Osteoblast (primary cell): ENCODE measurements at regions not wholly inside any gene's neighbourhood (a gene's known extent, or its start where the extent isn't known, plus 50 kb on each side); places are given as distances from the start of the nearest gene placed in this dataset.

Experiments used
- DNase-seq: peaks from one replicate; pipeline ENCODE4 v3.0.0; 2011; ENCODE audit warnings: low spot score, mixed read lengths; ENCODE audit not compliant: insufficient read length; ENCODE audit errors: missing footprints
- H2AFZ ChIP-seq: 2 replicates; pipeline ENCODE4 v1.6.0; 2011; ENCODE audit warnings: mild to moderate bottlenecking, low read length
- H3K27ac ChIP-seq: 2 replicates; pipeline ENCODE4 v1.5.1; 2011; ENCODE audit warnings: mild to moderate bottlenecking, low read depth, low read length, moderate library complexity
- H3K27me3 ChIP-seq: 2 replicates; pipeline ENCODE4 v1.6.0; 2012; ENCODE audit warnings: mild to moderate bottlenecking, control low read depth, inconsistent platforms, low read length, moderate library complexity; ENCODE audit not compliant: insufficient read depth
- H3K36me3 ChIP-seq: 2 replicates; pipeline ENCODE4 v1.5.1; 2011; ENCODE audit warnings: mild to moderate bottlenecking, low read length, control low read depth, moderate library complexity; ENCODE audit not compliant: insufficient read depth
- H3K4me1 ChIP-seq: 2 replicates; pipeline ENCODE4 v1.5.1; 2011; ENCODE audit warnings: mild to moderate bottlenecking, low read length, control low read depth, moderate library complexity; ENCODE audit not compliant: insufficient read depth
- H3K4me2 ChIP-seq: 2 replicates; pipeline ENCODE4 v1.6.0; 2011; ENCODE audit warnings: mild to moderate bottlenecking, low read length; ENCODE audit not compliant: insufficient read depth
- H3K4me3 ChIP-seq: fragments of 200-600 bp; sonication (generic); 3 replicates; pipeline ENCODE4 v1.5.1; 2012; ENCODE audit warnings: mild to moderate bottlenecking, low read length, inconsistent platforms; ENCODE audit not compliant: insufficient read depth
- H3K79me2 ChIP-seq: 2 replicates; pipeline ENCODE4 v1.6.0; 2012; ENCODE audit warnings: mild to moderate bottlenecking, low read length, control low read depth, inconsistent platforms; ENCODE audit not compliant: insufficient read depth
- H3K9me3 ChIP-seq: 2 replicates; pipeline ENCODE4 v1.5.1; 2011; ENCODE audit warnings: low read depth, low read length, control low read depth
- H4K20me1 ChIP-seq: 2 replicates; pipeline ENCODE4 v1.6.0; 2012; ENCODE audit warnings: mild to moderate bottlenecking, low read length, control low read depth; ENCODE audit not compliant: insufficient read depth
- CTCF ChIP-seq: IDR thresholded peaks from 2 replicates; pipeline ENCODE4 v1.5.1; 2011; ENCODE audit warnings: mild to moderate bottlenecking, low read depth, low read length, moderate library complexity; ENCODE audit errors: extremely low read depth

- Histone ChIP-seq H3K27ac (no peak overlapping the region), H3K4me3 (no peak overlapping the region), H2AFZ (no peak overlapping the region), H3K4me1 (no peaks in the 10 kb centered on the region), H4K20me1 (no peaks in the 10 kb centered on the region), H3K36me3 (no peaks in the 10 kb centered on the region), H3K4me2 (no peak overlapping the region), H3K27me3 (no peaks in the 10 kb centered on the region), H3K9me3 (no peaks in the 10 kb centered on the region), H3K79me2 (no peaks in the 10 kb centered on the region)
- TF ChIP-seq CTCF: no peak
- no peak for DNase-seq
These were observed 389.1 kb upstream of the KIF2A start for GRCh38 chr5:61916621-61917620.

- no peak overlapping the region for H2AFZ ChIP-seq
These were observed 387.4 kb upstream of the KIF2A start for GRCh38 chr5:61918611-61919010.

GRCh38 chr5:61919920-61920319 is 386.1 kb upstream of the KIF2A start:
- no peaks in the 10 kb centered on the region for H3K36me3 ChIP-seq
- H3K79me2 ChIP-seq: no peaks in the 10 kb centered on the region
- no peak overlapping the region for H2AFZ ChIP-seq
- H3K27me3 ChIP-seq: no peaks in the 10 kb centered on the region
- H3K4me1 ChIP-seq: no peaks in the 10 kb centered on the region
- H3K27ac ChIP-seq: no peak overlapping the region
- no peaks in the 10 kb centered on the region for H3K9me3 ChIP-seq
- H3K4me2 ChIP-seq: no peak overlapping the region
- no peak overlapping the region for H3K4me3 ChIP-seq
- H4K20me1 ChIP-seq: no peaks in the 10 kb centered on the region
- no peak for TF ChIP-seq CTCF
- DNase-seq: peak; percentile 29

More at GRCh38 chr5:61918611-61919010, 387.4 kb upstream of the KIF2A start:
- Histone ChIP-seq H3K4me3 (no peak overlapping the region), H3K79me2 (no peaks in the 10 kb centered on the region), H3K9me3 (no peaks in the 10 kb centered on the region), H3K4me2 (no peak overlapping the region), H3K27ac (no peak overlapping the region), H3K4me1 (no peaks in the 10 kb centered on the region), H4K20me1 (no peaks in the 10 kb centered on the region), H3K27me3 (no peaks in the 10 kb centered on the region), H3K36me3 (no peaks in the 10 kb centered on the region)
- no peak for DNase-seq
- TF ChIP-seq CTCF: no peak

- Histone ChIP-seq H3K36me3 (no peaks in the 10 kb centered on the region), H3K4me1 (no peaks in the 10 kb centered on the region), H3K4me3 (no peak overlapping the region), H3K9me3 (no peaks in the 10 kb centered on the region), H3K27ac (no peak overlapping the region), H3K4me2 (no peak overlapping the region), H3K79me2 (no peaks in the 10 kb centered on the region), H4K20me1 (no peaks in the 10 kb centered on the region), H2AFZ (no peak overlapping the region), H3K27me3 (no peaks in the 10 kb centered on the region)
- no peak for DNase-seq
- no peak for TF ChIP-seq CTCF
These were observed 381.8 kb upstream of the KIF2A start for GRCh38 chr5:61924251-61924650.
